GM19467 (cell line): ENCODE measurements at regions not wholly inside any gene's neighbourhood (a gene's known extent, or its start where the extent isn't known, plus 50 kb on each side); places are given as distances from the start of the nearest gene placed in this dataset.
A peak's percentile ranks its signal among the peaks of the same experiment; 100 is the strongest.

Experiments used
- ATAC-seq: cut with Tn5 transposase; IDR thresholded peaks from one replicate; pipeline ENCODE4 v1.9.1; 2021; ENCODE audit warnings: mild to moderate bottlenecking, moderate library complexity; ENCODE audit not compliant: unreplicated experiment

DNA sequence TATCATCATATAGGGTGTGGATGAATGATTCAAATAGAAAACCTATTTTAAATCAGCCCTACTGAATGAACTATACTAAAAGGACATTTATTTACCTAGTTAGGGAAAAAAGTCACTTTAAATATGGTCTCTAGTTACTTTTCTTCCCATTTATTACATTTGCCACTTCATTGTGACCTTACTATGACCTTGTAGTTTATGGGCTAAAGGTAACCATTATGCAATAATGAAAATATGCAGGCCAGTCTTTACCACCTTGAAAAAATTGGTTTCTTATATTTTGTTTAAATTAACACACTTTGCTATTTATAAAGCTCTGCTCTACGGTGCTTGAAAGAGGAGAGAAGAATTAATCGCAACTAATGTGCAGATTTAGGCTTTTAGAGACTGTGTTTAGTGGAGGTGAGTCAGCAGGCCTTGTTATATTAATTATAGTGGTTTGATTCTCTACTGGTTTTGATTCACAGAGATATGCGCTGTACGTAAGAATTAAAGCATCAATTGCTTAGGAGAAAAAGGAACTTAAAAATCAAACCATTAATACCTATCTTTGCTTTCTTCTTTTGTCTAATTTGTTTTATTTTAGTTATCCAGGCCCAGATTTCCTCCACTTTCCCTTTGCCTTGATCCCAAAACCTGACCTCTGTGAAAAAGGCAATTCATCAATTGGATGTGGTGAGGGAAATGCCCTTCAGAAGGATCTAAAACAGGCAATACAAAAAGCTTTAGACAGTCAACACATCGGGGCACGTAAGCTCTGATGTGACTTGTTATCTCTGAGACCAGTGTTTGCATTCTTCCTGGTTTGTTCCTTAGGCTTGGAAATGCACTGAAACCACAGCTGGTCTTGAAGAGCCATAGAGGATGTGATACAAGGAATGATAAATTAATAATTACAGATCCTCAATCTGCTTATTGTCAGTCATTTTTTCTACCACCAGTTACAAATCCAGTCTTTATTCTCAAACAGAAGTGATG is 141.2 kb upstream of the HDAC9 start:
- no peak for ATAC-seq

GRCh38 chr7:18356191-18356645 is 139.3 kb upstream of the HDAC9 start:
- ATAC-seq: no peak

DNA sequence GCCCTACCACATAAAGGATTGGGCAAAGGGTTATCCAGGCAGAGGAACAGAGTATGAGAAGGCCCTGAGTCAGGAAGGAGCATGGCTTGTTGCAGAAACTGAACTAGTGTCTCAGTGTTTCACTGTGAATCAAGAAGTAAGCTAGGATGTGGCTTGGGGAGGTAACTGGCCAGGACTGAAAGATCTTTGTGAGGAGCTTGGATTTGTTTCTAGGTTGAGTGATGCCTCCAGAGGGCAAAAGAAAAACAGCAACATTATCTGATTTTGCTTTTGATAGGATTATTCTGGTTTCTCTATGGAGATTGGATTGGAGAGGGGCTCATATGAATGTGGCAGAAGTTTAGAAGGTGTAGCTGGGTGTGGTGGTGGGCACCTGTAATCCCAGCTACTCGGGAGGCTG is 137.9 kb upstream of the HDAC9 start:
- no peak for ATAC-seq

- no peak for ATAC-seq
These were observed 133.8 kb upstream of the HDAC9 start for GRCh38 chr7:18361756-18362155.

DNA sequence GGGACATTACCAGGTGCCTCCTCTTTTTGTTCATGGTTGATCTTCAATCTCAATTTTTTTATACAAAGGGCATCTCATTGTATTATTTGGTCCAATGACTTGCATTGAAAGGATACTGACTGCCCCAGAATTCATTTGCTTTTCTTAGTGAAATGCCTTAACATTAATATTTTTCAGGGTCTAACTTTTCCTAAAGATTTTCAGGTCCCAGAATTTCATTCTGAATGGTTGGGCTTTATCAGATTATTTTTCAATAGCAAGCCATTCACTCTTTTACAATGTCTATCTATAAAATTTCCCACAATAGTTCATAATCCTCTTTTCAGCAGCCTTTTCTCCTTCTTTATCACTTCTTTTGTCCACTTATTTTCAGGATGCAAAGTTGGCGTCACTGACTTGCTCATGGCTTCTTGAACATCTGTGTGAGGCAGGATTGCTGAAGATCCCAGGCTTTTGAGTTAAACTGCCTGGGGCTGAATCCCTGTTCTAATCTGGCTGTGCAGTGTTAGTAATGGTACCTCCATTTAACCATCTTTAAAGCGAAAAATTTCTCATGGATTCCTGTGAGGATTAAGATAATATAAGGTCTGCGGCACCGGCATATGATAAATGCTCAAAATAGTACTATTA is 131.7 kb upstream of the HDAC9 start:
- no peak for ATAC-seq

- no peak for ATAC-seq
These were observed 131.2 kb upstream of the HDAC9 start for GRCh38 chr7:18364396-18364795.

DNA sequence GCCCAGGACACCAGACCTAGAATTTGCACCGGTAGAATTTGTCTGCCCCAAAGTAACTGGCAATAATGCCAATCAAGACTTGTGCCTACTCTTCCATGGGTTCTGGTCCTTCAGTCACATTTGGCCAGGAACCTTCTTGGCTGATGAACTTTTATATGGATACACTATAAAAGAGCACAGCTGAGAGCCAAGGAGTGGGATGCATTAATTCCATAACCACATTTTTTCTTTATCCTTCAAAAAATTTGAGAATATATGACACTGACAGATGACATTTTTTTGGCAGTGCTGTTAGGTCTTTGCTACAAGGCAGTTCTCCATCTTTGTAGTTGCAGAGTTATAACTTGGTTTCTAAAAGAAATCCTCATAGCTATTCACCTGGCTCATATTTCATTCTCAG is 129.2 kb upstream of the HDAC9 start:
- no peak for ATAC-seq

DNA sequence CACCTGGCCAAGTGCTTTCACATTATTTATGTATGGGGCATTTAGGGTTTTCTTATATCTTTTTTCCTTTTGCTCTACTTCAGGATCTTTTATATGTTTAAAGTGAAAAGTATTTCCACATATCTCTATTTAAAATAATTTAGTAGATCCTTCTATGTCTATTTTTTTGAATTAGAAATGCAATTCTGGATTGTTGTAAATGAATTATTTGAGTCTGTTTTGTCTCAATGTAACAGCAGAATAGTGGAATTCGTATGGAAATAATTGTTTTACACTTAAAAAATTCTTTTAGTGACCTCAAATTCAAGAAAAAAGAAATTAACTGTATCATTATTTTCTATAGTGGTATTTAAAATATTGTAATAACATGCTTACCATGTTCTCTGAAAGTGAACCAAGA is 126.5 kb upstream of the HDAC9 start:
- no peak for ATAC-seq

DNA sequence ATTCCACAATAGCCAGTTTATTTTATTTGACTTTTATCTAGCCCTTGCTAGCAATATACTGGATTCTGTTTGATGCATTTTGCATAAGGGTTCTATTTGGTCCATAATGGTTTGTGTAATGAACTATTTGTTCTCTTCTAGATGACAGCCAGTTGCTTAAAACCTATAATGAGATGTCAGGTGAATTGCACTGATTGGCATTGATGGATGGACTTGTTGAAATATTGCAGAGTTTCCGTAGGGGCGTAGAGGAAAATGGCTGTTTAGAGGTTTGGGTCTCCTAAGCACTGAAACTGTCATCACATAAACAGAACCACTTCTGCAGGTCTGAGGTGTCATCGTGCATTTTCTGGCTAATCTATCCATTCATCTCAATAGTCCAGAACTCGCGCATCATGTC is 124.9 kb upstream of the HDAC9 start:
- no peak for ATAC-seq

GRCh38 chr7:18378989-18379605 is 116.5 kb upstream of the HDAC9 start:
- ATAC-seq: no peak

GRCh38 chr7:18384491-18385143 is 110.9 kb upstream of the HDAC9 start:
- ATAC-seq: no peak

- ATAC-seq: no peak
These were observed 108.9 kb upstream of the HDAC9 start for GRCh38 chr7:18386607-18387006.

GRCh38 chr7:18387191-18387735 is 108.3 kb upstream of the HDAC9 start:
- no peak for ATAC-seq

- peak; percentile 40 for ATAC-seq
These were observed 105.0 kb upstream of the HDAC9 start for GRCh38 chr7:18390535-18390907.

GRCh38 chr7:18393465-18394118 is 102.0 kb upstream of the HDAC9 start:
- ATAC-seq: no peak

- ATAC-seq: no peak
These were observed 99.7 kb upstream of the HDAC9 start for GRCh38 chr7:18395868-18396267.

DNA sequence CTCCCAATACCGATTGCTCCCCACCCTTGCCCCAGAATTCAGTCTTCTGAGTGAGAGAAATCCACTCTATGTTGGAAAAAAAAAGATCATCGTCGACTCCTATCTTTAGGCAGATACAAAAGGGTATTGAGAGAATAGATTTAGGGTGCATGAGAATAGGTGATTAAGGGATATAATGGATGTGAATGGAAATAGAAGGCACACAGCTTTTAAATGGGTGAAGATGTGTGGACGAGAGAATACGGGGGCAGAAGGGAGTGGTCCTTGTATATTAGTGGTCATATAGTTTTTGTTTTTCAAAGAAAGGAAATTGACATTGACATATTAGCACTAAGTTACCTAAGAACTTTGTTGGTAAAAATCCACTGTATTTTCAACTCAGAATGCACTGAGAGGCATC is 98.6 kb upstream of the HDAC9 start:
- ATAC-seq: no peak

DNA sequence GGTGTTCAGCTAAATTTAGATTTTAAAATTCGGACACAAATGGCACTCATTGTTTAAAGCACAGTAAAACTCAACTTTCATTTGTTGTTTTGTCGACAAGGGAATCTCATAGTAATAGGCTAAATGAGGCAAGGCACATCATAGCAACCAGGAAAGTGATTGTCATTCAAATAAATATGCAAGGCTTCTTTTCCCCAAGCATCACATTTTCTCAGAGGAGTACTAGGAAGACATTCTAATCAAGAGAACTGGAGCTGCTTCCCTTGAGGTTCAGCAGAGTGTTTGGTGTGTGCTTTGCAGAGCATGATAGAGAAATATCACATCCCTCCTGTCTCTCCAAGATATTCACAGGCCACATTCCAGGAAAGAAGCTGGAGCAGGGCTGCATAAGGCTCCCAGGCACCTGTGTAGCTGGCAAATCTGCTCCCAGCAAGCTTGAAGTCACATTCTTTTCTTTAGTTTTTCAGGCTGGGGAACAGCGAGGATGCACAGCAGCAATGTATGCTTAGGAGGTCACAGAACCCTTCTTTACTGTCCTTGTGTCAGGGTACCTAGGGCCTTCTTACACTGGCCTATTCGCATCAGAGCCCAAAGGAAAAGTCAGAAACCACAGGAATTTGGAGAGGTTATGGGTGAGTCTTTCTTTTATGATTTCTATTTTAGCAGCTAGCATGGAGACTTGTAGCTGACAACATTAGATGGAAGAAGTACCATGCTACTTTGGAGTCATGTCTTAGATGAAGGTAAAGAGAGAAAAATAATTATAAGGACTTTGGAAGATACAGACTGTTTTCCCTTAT is 95.9 kb upstream of the HDAC9 start:
- no peak for ATAC-seq

DNA sequence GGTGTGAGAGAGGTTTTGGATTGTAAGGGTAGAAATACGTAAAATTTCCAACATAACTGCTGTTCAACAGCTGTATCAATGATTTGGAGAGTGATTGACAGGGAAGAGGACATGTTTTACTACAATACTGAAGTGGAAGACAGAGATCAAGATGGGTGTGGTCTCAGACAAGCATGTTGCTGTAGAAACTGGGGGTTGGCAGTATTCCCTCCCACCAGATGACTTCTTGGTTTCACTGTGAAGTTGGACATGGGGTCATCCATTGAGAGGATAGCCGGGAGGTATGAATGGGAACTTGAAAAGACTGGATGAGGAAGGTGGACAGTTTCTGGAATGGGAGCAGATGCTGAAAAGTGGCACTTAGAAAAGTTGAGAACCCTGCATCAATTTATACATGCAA is 95.3 kb upstream of the HDAC9 start:
- ATAC-seq: no peak

DNA sequence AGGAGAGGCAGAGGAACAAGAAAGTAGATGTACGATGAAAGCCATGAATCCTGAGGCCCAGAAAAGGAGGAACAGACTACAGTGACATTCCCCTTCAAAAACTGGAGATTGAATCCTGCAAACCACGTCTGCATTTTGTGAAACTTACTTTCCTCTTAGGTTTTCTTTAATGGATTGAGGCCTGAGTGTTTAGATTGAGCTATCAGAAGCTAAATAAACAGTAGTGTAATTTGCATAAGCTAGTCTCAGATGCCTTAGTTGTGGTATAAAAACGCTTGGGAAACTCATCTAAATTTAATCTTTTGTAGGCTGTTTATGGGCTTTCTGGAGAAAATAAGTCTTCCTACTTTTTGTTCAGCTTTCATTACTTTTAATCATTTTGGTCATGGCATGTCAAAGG is 94.8 kb upstream of the HDAC9 start:
- ATAC-seq: no peak
